Mesendoderm (in vitro differentiated cells): ENCODE measurements at regions not wholly inside any gene's neighbourhood (a gene's known extent, or its start where the extent isn't known, plus 50 kb on each side); places are given as distances from the start of the nearest gene placed in this dataset.

Source experiments
- DNase-seq: peaks from one replicate; pipeline ENCODE4 v3.0.0; 2013
- H2AK5ac ChIP-seq: 2 replicates; pipeline ENCODE4 v1.6.1; 2013; ENCODE audit warnings: low read length, inconsistent platforms
- H2BK120ac ChIP-seq: 2 replicates; pipeline ENCODE4 v1.6.1; 2013; ENCODE audit warnings: low read depth, mild to moderate bottlenecking, low read length, moderate library complexity, mixed read lengths
- H2BK15ac ChIP-seq: replicated peaks from 2 replicates; pipeline ENCODE4 v1.6.1; 2013; ENCODE audit warnings: low read depth, mild to moderate bottlenecking, moderate library complexity
- H2BK5ac ChIP-seq: 2 replicates; pipeline ENCODE4 v1.6.1; 2013; ENCODE audit warnings: low read length, inconsistent platforms
- H3K18ac ChIP-seq: 2 replicates; pipeline ENCODE4 v1.6.1; 2013; ENCODE audit warnings: mild to moderate bottlenecking, low read length, mixed read lengths
- H3K23ac ChIP-seq: one replicate; pipeline ENCODE4 v1.6.1; 2013; ENCODE audit warnings: low read length
- H3K27ac ChIP-seq: 2 replicates; pipeline ENCODE4 v1.5.1; 2013; ENCODE audit warnings: low read depth, mild to moderate bottlenecking, inconsistent platforms, low read length, moderate library complexity
- H3K27me3 ChIP-seq: 2 replicates; pipeline ENCODE4 v1.6.1; 2013; ENCODE audit warnings: low read length, control low read depth, mild to moderate bottlenecking, inconsistent platforms; ENCODE audit not compliant: insufficient read depth, poor library complexity
- H3K36me3 ChIP-seq: 2 replicates; pipeline ENCODE4 v1.6.1; 2013; ENCODE audit warnings: low read length, inconsistent platforms; ENCODE audit not compliant: control insufficient read depth, insufficient read depth
- H3K4ac ChIP-seq: one replicate; pipeline ENCODE4 v1.6.1; 2013; ENCODE audit warnings: low read depth, mild to moderate bottlenecking, low read length, moderate library complexity
- H3K4me1 ChIP-seq: 2 replicates; pipeline ENCODE4 v1.6.1; 2013; ENCODE audit warnings: low read depth, low read length, inconsistent platforms; ENCODE audit not compliant: control insufficient read depth
- H3K4me2 ChIP-seq: 2 replicates; pipeline ENCODE4 v1.6.1; 2013; ENCODE audit warnings: low read length
- H3K4me3 ChIP-seq: 2 replicates; pipeline ENCODE4 v1.5.1; 2013; ENCODE audit warnings: mild to moderate bottlenecking, low read length
- H3K56ac ChIP-seq: one replicate; pipeline ENCODE4 v1.6.1; 2013; ENCODE audit warnings: low read length
- H3K79me1 ChIP-seq: 2 replicates; pipeline ENCODE4 v1.6.1; 2013; ENCODE audit warnings: low read length, inconsistent platforms
- H3K79me2 ChIP-seq: 2 replicates; pipeline ENCODE4 v1.6.1; 2013; ENCODE audit warnings: mild to moderate bottlenecking, low read length; ENCODE audit not compliant: control insufficient read depth, insufficient read depth
- H3K9ac ChIP-seq: 2 replicates; pipeline ENCODE4 v1.6.1; 2013; ENCODE audit warnings: low read length, inconsistent platforms
- H4K5ac ChIP-seq: one replicate; pipeline ENCODE4 v1.6.1; 2013; ENCODE audit warnings: low read length
- H4K8ac ChIP-seq: one replicate; pipeline ENCODE4 v1.6.1; 2013; ENCODE audit warnings: low read depth, mild to moderate bottlenecking, control low read depth, low read length, moderate library complexity
- WGBS: extraction: QIAGEN DNeasy Blood & Tissue Kit; methylation state at CpG from one replicate; pipeline ENCODE4 v1.1.7; 2013; ENCODE audit warnings: low lambda C conversion rate, missing lambda C conversion rate; ENCODE audit not compliant: insufficient coverage; ENCODE audit errors: extremely low coverage; 5-methylcytosine and 5-hydroxymethylcytosine counted together

- DNase-seq = no peak
- H3K27ac ChIP-seq = no peak overlapping the region
- WGBS = no CpG with 5 or more reads among the region's 2 CpGs
Measured at GRCh38 chr12:75771023-75771422, 259.6 kb upstream of the KRR1 start.

DNA sequence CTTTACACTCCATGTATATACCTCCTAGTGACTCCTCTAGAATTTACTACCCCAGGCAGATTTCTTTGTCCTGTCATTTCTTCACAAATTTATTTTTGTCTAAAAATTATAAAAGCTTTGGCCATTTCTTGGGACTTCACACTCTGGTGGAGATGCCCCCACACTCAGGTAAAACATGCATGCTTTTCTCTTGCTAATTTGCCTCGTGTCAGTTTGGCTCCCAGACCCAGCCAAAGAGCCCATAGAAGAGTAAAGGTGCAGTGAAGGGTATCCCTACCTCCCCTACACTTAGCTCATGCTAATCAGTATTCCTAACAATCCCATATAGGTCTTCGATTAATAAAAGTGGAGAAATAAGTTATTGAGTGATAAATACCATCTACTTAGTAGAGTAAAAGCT, 256.5 kb upstream of the KRR1 start:
- Histone ChIP-seq H3K4me2 (no peak overlapping the region), H3K4ac (no peak overlapping the region), H3K4me3 (no peak overlapping the region), H3K27me3 (no peaks in the 10 kb centered on the region), H2BK120ac (no peak overlapping the region), H3K36me3 (no peaks in the 10 kb centered on the region), H4K8ac (no peak overlapping the region), H2BK5ac (no peak overlapping the region), H3K4me1 (peaks cover 4% of the 10 kb centered on the region), H3K79me2 (no peaks in the 10 kb centered on the region), H3K56ac (no peak overlapping the region), H3K79me1 (no peaks in the 10 kb centered on the region), H3K18ac (no peak overlapping the region), H3K23ac (no peak overlapping the region), H2BK15ac (no peak overlapping the region), H3K27ac (no peak overlapping the region), H3K9ac (no peak overlapping the region), H2AK5ac (no peak overlapping the region), H4K5ac (no peak overlapping the region)
- DNase-seq = no peak
- WGBS = no CpG with 5 or more reads among the region's 2 CpGs

More at GRCh38 chr12:75771023-75771422, 259.6 kb upstream of the KRR1 start:
- Histone ChIP-seq H2BK5ac (no peak overlapping the region), H2BK15ac (no peak overlapping the region), H3K23ac (no peak overlapping the region), H3K79me2 (no peaks in the 10 kb centered on the region), H3K4me1 (peaks cover 6% of the 10 kb centered on the region), H3K18ac (no peak overlapping the region), H3K9ac (no peak overlapping the region), H3K4ac (no peak overlapping the region), H3K27me3 (no peaks in the 10 kb centered on the region), H3K4me3 (no peak overlapping the region), H3K56ac (no peak overlapping the region), H2BK120ac (no peak overlapping the region), H2AK5ac (no peak overlapping the region), H3K4me2 (no peak overlapping the region), H3K79me1 (no peaks in the 10 kb centered on the region), H3K36me3 (no peaks in the 10 kb centered on the region), H4K5ac (no peak overlapping the region), H4K8ac (no peak overlapping the region)

DNA sequence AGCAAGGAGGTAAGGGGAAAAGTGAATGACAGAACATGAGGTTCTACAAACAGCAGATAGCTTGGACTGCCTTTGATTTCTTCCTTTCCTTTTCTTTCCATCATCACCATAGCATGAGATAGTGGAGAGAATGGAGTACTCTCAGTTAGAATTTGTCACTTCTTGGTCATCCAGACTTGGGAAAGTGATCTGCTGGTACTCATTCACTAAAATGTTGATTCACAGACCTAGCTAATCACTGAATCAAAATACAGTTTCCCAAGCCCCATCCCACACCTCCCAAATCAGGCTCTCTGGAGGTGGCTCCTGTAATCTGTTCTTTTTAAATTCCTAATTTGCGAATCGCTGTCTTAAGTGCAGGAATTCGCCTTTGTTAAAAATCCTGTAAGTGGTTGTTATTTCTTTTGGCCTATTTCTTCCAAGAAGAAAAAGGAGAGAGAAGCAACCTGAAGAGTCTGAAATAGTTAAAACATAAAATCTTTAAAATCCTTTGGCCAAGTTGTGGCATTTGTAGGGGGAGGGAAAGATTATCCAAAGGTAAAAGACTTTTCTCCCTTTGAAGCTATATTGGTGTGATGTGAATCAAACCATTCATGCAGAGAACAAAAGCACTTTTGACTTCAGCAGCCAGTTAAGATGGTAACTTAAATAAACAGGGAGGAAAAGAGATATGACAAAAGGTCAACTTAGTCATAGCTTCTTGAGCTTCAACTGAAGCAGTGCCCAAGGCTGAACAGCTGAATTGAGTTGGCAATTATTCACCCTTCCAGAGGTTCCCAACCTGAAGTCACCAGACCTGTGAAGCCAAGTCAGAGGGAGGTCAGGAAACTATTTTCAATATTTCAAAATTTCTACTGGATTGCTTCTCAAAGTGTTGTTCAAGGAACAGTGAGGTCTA, 255.1 kb upstream of the KRR1 start:
- peak overlapping the region; percentile 88 for H2BK120ac ChIP-seq
- H3K27ac ChIP-seq = no peak overlapping the region

DNA sequence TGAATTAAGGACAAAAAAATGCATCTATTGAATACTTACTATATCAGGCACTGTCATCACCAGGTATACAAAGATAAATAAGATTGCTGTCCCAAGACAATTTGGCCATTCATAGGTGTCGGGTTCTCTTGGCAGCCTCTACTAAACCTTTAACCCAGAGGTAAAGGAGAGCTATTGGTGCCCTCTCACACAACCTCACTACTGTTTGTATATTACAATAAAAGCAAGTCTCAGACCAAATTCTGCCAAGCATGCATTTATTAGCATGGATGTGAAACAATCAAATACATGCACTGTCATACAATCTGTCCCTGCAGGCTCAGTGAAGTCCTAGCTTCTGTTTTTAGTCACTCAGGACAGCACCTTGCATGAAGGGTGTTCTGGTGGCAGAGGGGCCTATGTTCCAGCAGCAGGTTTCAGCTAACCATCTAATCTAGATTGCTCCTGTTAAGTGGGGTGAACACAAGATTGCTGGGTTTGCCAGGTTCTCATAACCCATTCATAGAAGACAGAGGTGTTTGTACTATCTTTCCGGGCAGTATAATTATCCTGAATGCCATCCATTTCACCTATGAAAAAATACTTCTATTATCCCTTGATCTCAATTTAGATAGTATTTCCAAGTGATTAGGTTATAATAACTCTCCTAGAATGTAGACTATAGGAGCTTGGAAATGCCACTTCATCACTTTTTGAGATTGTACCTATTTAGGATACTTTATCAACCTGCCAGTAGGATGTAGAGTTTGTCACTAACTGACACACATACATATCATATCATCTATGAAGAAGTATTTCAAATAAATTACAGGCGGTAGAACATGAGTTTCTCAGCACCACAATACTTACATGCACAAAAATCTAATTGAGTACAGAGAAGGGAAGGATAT, 254.0 kb upstream of the KRR1 start:
- Histone ChIP-seq H2BK15ac (no peak overlapping the region), H4K5ac (no peak overlapping the region), H3K4me2 (no peak overlapping the region), H2BK5ac (no peak overlapping the region), H4K8ac (no peak overlapping the region), H3K4ac (no peak overlapping the region), H2AK5ac (no peak overlapping the region), H3K4me3 (no peak overlapping the region), H3K27me3 (no peaks in the 10 kb centered on the region), H3K79me1 (no peaks in the 10 kb centered on the region), H3K36me3 (no peaks in the 10 kb centered on the region), H3K9ac (no peak overlapping the region), H3K18ac (no peak overlapping the region), H3K56ac (no peak overlapping the region), H3K27ac (no peak overlapping the region), H3K23ac (no peak overlapping the region), H3K4me1 (peaks cover 4% of the 10 kb centered on the region), H3K79me2 (no peaks in the 10 kb centered on the region), H2BK120ac (no peak overlapping the region)
- DNase-seq = no peak
- WGBS = no CpG with 5 or more reads among the region's 3 CpGs

More for the DNA sequence above, 255.1 kb upstream of the KRR1 start:
- no peaks in the 10 kb centered on the region for H3K27me3 ChIP-seq
- H3K4ac ChIP-seq = no peak overlapping the region
- peak; percentile 78 for DNase-seq
- H2BK15ac ChIP-seq = peak overlapping the region; percentile 74
- no peaks in the 10 kb centered on the region for H3K79me1 ChIP-seq
- no peak overlapping the region for H3K4me3 ChIP-seq
- H4K5ac ChIP-seq = no peak overlapping the region
- H3K36me3 ChIP-seq = no peaks in the 10 kb centered on the region
- H3K18ac ChIP-seq = no peak overlapping the region
- peaks cover 4% of the 10 kb centered on the region for H3K4me1 ChIP-seq
- H3K79me2 ChIP-seq = no peaks in the 10 kb centered on the region
- no peak overlapping the region for H2BK5ac ChIP-seq
- H3K9ac ChIP-seq = no peak overlapping the region
- no peak overlapping the region for H3K4me2 ChIP-seq
- H2AK5ac ChIP-seq = no peak overlapping the region
- no peak overlapping the region for H4K8ac ChIP-seq
- no CpG with 5 or more reads among the region's 3 CpGs for WGBS
- no peak overlapping the region for H3K56ac ChIP-seq
- no peak overlapping the region for H3K23ac ChIP-seq

GRCh38 chr12:75764091-75764841, 252.9 kb upstream of the KRR1 start:
- no peak overlapping the region for H2AK5ac ChIP-seq
- H3K27me3 ChIP-seq = no peaks in the 10 kb centered on the region
- no peak for DNase-seq
- no peak overlapping the region for H3K4me3 ChIP-seq
- no CpG with 5 or more reads among the region's 5 CpGs for WGBS
- no peaks in the 10 kb centered on the region for H3K36me3 ChIP-seq
- no peak overlapping the region for H3K56ac ChIP-seq
- no peak overlapping the region for H3K23ac ChIP-seq
- no peak overlapping the region for H3K27ac ChIP-seq
- H2BK5ac ChIP-seq = no peak overlapping the region
- no peaks in the 10 kb centered on the region for H3K79me1 ChIP-seq
- H4K5ac ChIP-seq = no peak overlapping the region
- no peak overlapping the region for H3K4me2 ChIP-seq
- no peak overlapping the region for H2BK120ac ChIP-seq
- H3K9ac ChIP-seq = no peak overlapping the region
- no peaks in the 10 kb centered on the region for H3K79me2 ChIP-seq
- H4K8ac ChIP-seq = no peak overlapping the region
- H3K18ac ChIP-seq = peak overlapping the region; percentile 70
- peaks cover 4% of the 10 kb centered on the region for H3K4me1 ChIP-seq
- H2BK15ac ChIP-seq = no peak overlapping the region
- no peak overlapping the region for H3K4ac ChIP-seq
